ENCODE measurements at regions not wholly inside any gene's neighbourhood (a gene's known extent, or its start where the extent isn't known, plus 50 kb on each side); places are given as distances from the start of the nearest gene placed in this dataset.

DNA sequence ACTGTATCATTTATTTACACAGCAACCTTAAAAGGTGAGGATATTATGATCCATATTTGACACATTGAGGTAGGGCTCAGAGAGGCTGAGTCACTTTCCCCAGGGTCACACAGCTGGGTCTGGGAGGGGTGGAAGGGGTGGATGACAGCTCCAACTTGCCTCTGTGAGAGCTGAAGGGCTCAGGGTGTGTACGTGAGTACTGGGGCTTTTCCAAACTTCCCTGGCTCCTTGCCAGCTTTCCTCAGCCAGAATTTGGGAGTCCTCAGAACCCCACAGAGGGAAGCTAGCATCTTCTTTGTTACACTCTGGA, 58.3 kb upstream of the SLC6A11 start:
- DNase-seq (ENCODE audit: low spot score) (no peak), ATAC-seq (no peak)
- TF ChIP-seq ATF6 (CRISPR knock-in tag; IDR thresholded peaks at IDR 0.05) (no peak), ZNF121 (CRISPR knock-in tag; IDR thresholded peaks at IDR 0.05) (no peak), ZBTB21 (CRISPR knock-in tag; IDR thresholded peaks at IDR 0.05; ENCODE audit: borderline replicate concordance) (no peak), CREM (CRISPR knock-in tag; IDR thresholded peaks at IDR 0.05) (no peak), ZNF263 (CRISPR knock-in tag; IDR thresholded peaks at IDR 0.05; ENCODE audit: low read depth) (no peak), ZNF423 (CRISPR knock-in tag; IDR thresholded peaks at IDR 0.05) (no peak), GRHL2 (CRISPR knock-in tag; IDR thresholded peaks at IDR 0.05; ENCODE audit: insufficient replicate concordance, severe bottlenecking) (no peak), CBFB (CRISPR knock-in tag; IDR thresholded peaks at IDR 0.05; ENCODE audit: low read depth) (no peak)
- TF ChIP-seq, protein P1, sequence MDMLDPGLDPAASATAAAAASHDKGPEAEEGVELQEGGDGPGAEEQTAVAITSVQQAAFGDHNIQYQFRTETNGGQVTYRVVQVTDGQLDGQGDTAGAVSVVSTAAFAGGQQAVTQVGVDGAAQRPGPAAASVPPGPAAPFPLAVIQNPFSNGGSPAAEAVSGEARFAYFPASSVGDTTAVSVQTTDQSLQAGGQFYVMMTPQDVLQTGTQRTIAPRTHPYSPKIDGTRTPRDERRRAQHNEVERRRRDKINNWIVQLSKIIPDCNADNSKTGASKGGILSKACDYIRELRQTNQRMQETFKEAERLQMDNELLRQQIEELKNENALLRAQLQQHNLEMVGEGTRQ (CRISPR knock-in tag; IDR thresholded peaks at IDR 0.05), result no peak
- TF ChIP-seq, protein P2, sequence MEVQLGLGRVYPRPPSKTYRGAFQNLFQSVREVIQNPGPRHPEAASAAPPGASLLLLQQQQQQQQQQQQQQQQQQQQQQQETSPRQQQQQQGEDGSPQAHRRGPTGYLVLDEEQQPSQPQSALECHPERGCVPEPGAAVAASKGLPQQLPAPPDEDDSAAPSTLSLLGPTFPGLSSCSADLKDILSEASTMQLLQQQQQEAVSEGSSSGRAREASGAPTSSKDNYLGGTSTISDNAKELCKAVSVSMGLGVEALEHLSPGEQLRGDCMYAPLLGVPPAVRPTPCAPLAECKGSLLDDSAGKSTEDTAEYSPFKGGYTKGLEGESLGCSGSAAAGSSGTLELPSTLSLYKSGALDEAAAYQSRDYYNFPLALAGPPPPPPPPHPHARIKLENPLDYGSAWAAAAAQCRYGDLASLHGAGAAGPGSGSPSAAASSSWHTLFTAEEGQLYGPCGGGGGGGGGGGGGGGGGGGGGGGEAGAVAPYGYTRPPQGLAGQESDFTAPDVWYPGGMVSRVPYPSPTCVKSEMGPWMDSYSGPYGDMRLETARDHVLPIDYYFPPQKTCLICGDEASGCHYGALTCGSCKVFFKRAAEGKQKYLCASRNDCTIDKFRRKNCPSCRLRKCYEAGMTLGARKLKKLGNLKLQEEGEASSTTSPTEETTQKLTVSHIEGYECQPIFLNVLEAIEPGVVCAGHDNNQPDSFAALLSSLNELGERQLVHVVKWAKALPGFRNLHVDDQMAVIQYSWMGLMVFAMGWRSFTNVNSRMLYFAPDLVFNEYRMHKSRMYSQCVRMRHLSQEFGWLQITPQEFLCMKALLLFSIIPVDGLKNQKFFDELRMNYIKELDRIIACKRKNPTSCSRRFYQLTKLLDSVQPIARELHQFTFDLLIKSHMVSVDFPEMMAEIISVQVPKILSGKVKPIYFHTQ (CRISPR knock-in tag; IDR thresholded peaks at IDR 0.05), result no peak
- TF ChIP-seq, protein P3, sequence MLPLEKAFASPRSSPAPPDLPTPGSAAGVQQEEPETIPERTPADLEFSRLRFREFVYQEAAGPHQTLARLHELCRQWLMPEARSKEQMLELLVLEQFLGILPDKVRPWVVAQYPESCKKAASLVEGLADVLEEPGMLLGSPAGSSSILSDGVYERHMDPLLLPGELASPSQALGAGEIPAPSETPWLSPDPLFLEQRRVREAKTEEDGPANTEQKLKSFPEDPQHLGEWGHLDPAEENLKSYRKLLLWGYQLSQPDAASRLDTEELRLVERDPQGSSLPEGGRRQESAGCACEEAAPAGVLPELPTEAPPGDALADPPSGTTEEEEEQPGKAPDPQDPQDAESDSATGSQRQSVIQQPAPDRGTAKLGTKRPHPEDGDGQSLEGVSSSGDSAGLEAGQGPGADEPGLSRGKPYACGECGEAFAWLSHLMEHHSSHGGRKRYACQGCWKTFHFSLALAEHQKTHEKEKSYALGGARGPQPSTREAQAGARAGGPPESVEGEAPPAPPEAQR (CRISPR knock-in tag; IDR thresholded peaks at IDR 0.05), result no peak
- TF ChIP-seq, protein P4, sequence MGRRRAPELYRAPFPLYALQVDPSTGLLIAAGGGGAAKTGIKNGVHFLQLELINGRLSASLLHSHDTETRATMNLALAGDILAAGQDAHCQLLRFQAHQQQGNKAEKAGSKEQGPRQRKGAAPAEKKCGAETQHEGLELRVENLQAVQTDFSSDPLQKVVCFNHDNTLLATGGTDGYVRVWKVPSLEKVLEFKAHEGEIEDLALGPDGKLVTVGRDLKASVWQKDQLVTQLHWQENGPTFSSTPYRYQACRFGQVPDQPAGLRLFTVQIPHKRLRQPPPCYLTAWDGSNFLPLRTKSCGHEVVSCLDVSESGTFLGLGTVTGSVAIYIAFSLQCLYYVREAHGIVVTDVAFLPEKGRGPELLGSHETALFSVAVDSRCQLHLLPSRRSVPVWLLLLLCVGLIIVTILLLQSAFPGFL (CRISPR knock-in tag; IDR thresholded peaks at IDR 0.05; ENCODE audit: borderline replicate concordance), result no peak
- Mint-ChIP-seq H3K27ac (no peak overlapping the region), H3K36me3 (no peaks in the 10 kb centered on the region), H3K4me3 (no peak overlapping the region), H3K9me3 (peaks cover 5% of the 10 kb centered on the region), H3K27me3 (ENCODE audit: low read depth) (peaks cover 25% of the 10 kb centered on the region), H3K4me1 (peaks cover 8% of the 10 kb centered on the region)
- CTCF ChIA-PET, result interaction anchor here (0.7 to 5.3 kb wide), 20 partner anchors 9 to 365 kb away, joined by 3 to 50 read pairs (median 5); partner anchors contain the start of gene SLC6A11
- POLR2A ChIA-PET, result interaction anchor here (1.2 kb wide), 1 partner anchor 130 kb away, joined by 4 read pairs; no protein-coding TSS in a partner anchor

DNA sequence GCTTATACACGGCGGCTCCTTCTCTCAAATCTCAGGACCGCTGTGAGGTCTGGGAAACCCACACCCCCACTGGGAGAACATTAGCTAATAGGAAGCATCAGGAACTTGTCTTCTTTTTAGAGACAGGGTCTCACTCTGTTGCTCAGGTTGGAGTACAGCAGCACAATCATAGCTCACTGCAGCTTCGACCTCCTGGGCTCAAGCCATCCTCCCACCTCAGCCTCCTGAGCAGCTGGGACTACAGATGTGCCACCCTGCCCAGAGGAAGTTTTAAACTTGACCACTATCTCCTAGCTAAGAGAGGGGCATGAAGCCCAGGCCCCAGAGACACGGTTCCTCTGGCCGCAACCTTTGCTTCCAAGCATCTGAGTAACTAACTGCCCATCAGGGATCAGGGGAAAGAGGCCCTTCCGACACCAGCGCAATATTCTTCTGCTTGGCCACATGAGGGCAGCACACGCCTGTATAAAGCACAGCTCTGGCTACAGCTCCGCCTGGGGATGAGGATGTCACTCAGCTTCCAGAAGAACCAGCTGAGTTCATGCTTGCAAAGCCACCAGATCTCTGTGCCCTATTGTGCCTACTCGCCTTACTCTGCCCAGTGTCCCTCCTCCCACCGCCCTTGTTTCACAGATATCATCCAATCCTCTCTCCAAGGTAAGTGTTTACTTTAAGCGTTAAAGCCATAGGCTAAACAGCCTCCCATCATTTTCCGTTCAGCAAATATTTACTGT, 57.6 kb upstream of the SLC6A11 start:
- TF ChIP-seq, protein P5, sequence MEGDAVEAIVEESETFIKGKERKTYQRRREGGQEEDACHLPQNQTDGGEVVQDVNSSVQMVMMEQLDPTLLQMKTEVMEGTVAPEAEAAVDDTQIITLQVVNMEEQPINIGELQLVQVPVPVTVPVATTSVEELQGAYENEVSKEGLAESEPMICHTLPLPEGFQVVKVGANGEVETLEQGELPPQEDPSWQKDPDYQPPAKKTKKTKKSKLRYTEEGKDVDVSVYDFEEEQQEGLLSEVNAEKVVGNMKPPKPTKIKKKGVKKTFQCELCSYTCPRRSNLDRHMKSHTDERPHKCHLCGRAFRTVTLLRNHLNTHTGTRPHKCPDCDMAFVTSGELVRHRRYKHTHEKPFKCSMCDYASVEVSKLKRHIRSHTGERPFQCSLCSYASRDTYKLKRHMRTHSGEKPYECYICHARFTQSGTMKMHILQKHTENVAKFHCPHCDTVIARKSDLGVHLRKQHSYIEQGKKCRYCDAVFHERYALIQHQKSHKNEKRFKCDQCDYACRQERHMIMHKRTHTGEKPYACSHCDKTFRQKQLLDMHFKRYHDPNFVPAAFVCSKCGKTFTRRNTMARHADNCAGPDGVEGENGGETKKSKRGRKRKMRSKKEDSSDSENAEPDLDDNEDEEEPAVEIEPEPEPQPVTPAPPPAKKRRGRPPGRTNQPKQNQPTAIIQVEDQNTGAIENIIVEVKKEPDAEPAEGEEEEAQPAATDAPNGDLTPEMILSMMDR (IDR thresholded peaks at IDR 0.05), result peak; percentile 58
- TF ChIP-seq NR2C2 (CRISPR knock-in tag; IDR thresholded peaks at IDR 0.05), result no peak
- ATAC-seq, result peak; percentile 92
- Mint-ChIP-seq H3K4me1 (peaks cover 8% of the 10 kb centered on the region), H3K27me3 (ENCODE audit: low read depth) (peaks cover 25% of the 10 kb centered on the region), H3K9me3 (peaks cover 5% of the 10 kb centered on the region), H3K36me3 (no peaks in the 10 kb centered on the region), H3K4me3 (no peak overlapping the region), H3K27ac (no peak overlapping the region)
- CTCF ChIA-PET, result interaction anchor here (0.6 to 5.3 kb wide), 35 partner anchors 9 to 447 kb away, joined by 3 to 50 read pairs (median 4); partner anchors contain the start of gene SLC6A11
- POLR2A ChIA-PET, result interaction anchor here (1.2 kb wide), 1 partner anchor 131 kb away, joined by 4 read pairs; no protein-coding TSS in a partner anchor
- DNase-seq (ENCODE audit: low spot score), result peak; percentile 69
